WERI-Rb-1 (cell line): ENCODE measurements at regions not wholly inside any gene's neighbourhood (a gene's known extent, or its start where the extent isn't known, plus 50 kb on each side); places are given as distances from the start of the nearest gene placed in this dataset.

Experiments used
- DNase-seq: peaks from one replicate; pipeline ENCODE4 v3.0.0-alpha.2; 2020
- H3K27ac ChIP-seq: fragments of 250-450 bp; sonication (Bioruptor Pico); 2 replicates; pipeline ENCODE4 v1.5.1; 2020; ENCODE audit warnings: mild to moderate bottlenecking, moderate library complexity
- H3K27me3 ChIP-seq: fragments of 250-450 bp; sonication (Bioruptor Pico); 2 replicates; pipeline ENCODE4 v1.5.1; 2021; ENCODE audit warnings: mild to moderate bottlenecking, low read depth, moderate library complexity; ENCODE audit not compliant: insufficient read depth, severe bottlenecking
- H3K36me3 ChIP-seq: fragments of 250-450 bp; sonication (Bioruptor Pico); 2 replicates; pipeline ENCODE4 v1.5.1; 2020; ENCODE audit warnings: mild to moderate bottlenecking, moderate library complexity
- H3K4me3 ChIP-seq: 2 replicates; pipeline ENCODE4 v1.5.1; 2011; ENCODE audit warnings: low read depth, mild to moderate bottlenecking, control low read depth, low read length
- H3K9me3 ChIP-seq: fragments of 250-450 bp; sonication (Bioruptor Pico); 2 replicates; pipeline ENCODE4 v1.5.1; 2021; ENCODE audit warnings: mild to moderate bottlenecking, moderate library complexity; ENCODE audit not compliant: severe bottlenecking
- TF ChIP-seq, protein P1 (sequence below): IDR thresholded peaks from 2 replicates; pipeline ENCODE4 v1.5.1; 2011; ENCODE audit warnings: low read depth, mild to moderate bottlenecking, control low read depth, inconsistent platforms, low read length

DNA sequence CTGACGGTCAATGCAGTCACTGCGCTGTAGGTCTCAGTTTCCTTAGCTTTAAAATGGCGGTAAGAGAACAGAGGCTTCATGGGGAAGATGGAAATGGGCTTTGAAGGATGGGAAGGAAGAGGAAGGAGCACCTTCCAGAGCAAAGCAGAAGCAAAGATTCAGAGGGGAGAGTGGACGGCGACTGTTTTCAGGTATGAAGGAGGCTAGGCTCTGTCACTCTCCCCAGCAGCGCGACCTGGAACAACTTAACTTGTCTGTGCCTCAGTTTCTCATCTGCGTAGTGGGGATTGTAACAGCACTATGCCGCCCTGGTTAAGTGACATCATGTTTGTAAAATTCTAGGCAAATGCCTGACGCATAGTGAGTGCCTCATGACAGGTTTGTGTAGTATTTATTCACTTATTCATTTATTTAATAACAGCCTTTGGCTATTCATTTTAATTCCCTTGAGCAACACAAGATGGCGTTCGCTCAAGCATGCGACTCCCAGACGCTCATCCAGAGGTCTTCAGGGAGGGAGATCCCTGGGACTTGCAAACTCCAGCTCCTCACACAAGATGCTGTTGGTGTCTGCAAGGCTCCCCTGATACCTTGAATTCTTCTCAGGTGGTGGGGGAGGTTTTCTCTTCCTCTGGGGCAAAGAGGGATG lies 336.3 kb downstream of the DYSF start:
- TF ChIP-seq, protein P1, sequence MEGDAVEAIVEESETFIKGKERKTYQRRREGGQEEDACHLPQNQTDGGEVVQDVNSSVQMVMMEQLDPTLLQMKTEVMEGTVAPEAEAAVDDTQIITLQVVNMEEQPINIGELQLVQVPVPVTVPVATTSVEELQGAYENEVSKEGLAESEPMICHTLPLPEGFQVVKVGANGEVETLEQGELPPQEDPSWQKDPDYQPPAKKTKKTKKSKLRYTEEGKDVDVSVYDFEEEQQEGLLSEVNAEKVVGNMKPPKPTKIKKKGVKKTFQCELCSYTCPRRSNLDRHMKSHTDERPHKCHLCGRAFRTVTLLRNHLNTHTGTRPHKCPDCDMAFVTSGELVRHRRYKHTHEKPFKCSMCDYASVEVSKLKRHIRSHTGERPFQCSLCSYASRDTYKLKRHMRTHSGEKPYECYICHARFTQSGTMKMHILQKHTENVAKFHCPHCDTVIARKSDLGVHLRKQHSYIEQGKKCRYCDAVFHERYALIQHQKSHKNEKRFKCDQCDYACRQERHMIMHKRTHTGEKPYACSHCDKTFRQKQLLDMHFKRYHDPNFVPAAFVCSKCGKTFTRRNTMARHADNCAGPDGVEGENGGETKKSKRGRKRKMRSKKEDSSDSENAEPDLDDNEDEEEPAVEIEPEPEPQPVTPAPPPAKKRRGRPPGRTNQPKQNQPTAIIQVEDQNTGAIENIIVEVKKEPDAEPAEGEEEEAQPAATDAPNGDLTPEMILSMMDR, result no peak
- peak; percentile 10 for DNase-seq
- no peaks in the 10 kb centered on the region for H3K36me3 ChIP-seq
- H3K27me3 ChIP-seq, result peaks cover 3% of the 10 kb centered on the region
- no peaks in the 10 kb centered on the region for H3K9me3 ChIP-seq
- H3K27ac ChIP-seq, result no peak overlapping the region
- no peak overlapping the region for H3K4me3 ChIP-seq

DNA sequence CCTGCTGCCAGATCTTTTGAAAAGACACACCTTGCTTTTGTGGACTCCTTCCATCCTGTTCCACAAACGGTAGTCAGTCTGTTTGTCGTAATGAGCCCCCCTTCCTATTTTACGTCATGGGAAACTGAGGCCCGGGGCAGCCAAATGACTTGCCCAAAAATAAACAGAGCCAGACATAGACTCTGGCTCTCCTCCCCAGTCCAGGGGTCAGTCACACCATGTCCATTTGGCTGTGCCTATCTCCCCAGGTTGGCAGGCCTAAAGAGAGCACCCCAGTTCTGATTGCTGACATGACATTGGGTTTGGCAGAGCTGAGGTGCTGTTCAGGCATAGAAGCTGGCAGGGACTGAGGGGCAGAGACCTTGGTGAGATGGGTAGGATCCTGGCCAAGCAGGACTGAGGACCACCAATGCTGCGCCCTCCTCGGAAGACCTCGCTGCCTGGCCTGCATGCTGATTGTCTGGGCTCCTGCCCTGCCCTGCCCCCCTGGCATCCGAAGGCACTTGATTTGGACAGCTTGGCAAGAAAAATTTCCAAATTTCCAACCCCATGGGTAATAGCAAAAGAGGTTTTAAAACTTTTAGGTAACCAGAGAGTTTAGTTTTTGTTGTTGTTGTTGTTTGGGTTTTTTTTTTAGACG lies 335.4 kb downstream of the DYSF start:
- TF ChIP-seq, protein P1, result no peak
- no peaks in the 10 kb centered on the region for H3K9me3 ChIP-seq
- no peaks in the 10 kb centered on the region for H3K36me3 ChIP-seq
- H3K27me3 ChIP-seq, result peaks cover 5% of the 10 kb centered on the region
- H3K27ac ChIP-seq, result no peak overlapping the region
- H3K4me3 ChIP-seq, result no peak overlapping the region
- DNase-seq, result no peak

DNA sequence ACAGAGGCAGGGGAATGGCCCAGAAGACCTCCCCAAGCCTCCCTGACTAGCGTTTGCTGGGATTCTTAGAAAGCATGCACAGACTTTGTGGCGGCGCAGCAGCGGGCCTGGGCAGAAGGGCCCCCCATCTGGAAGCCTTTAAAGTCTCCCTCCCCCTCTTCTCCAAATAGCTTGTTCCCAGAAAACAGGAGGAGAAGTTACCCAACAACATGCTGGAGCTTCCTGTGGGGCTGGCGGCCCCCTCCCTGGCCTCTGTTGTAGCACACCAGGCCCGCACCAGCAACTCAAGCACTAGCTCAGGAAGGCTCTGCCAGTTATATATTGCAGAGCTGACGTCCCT lies 334.8 kb downstream of the DYSF start:
- no peaks in the 10 kb centered on the region for H3K36me3 ChIP-seq
- H3K27ac ChIP-seq, result no peak overlapping the region
- H3K27me3 ChIP-seq, result peaks cover 5% of the 10 kb centered on the region
- H3K9me3 ChIP-seq, result no peaks in the 10 kb centered on the region
- TF ChIP-seq, protein P1, result no peak
- no peak overlapping the region for H3K4me3 ChIP-seq
- DNase-seq, result no peak

DNA sequence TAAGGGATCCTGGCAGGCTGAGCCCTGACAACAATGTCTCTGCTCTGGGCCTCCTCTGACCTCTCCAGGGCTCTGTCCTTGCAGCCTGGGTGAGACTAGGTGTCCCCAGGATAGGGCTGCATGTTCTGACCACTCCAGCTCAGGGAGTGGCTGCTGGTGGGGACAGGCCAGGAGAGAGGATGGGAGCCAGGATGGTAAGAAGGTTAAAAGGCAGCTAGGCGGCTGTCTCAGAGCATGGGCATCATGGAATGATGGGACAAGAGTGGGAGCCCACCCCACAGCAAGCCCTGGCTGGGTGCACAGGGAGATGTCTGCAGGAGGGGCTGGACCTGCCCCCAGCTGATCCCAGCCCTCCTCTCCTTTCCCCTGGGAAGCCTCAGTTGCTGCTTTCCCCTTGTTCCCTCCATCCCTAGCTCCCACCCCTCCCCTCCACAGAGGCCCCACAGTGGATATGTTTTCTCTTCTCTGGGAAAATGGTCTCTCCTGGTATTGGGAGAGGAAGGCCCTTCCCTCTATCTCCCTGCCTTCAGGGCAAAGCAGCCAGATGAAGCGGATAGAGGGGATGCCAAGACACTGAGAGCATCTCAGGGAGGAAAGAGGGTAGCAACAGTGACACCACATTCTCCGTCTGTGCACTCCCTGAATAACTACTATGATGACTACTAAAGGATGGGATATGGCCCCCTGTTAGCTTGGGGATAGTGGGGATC lies 334.3 kb downstream of the DYSF start:
- no peaks in the 10 kb centered on the region for H3K36me3 ChIP-seq
- H3K27me3 ChIP-seq, result peaks cover 5% of the 10 kb centered on the region
- TF ChIP-seq, protein P1, result no peak
- H3K9me3 ChIP-seq, result no peaks in the 10 kb centered on the region
- H3K4me3 ChIP-seq, result no peak overlapping the region
- no peak for DNase-seq
- H3K27ac ChIP-seq, result no peak overlapping the region

DNA sequence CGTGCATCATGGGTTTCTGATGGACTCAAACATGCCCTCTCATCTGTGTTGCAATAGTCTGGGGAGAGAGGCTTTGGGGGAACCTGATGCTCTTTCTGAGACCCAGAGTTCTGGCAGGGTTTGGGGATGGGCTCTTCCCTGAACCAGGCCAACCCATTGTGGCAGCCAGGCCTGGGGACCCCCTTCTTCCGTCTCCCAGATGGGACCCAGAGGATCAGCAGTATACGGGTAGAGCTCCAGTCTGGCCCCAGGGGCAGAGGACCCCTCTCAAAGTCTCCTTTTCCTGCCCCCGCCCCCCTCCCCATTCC lies 333.7 kb downstream of the DYSF start:
- TF ChIP-seq, protein P1, result no peak
- Histone ChIP-seq H3K27me3 (peaks cover 5% of the 10 kb centered on the region), H3K4me3 (no peak overlapping the region), H3K27ac (no peak overlapping the region), H3K36me3 (no peaks in the 10 kb centered on the region), H3K9me3 (no peaks in the 10 kb centered on the region)
- no peak for DNase-seq
